NB4 (cell line): ENCODE measurements at regions not wholly inside any gene's neighbourhood (a gene's known extent, or its start where the extent isn't known, plus 50 kb on each side); places are given as distances from the start of the nearest gene placed in this dataset.

ENCODE experiments used
- CTCF ChIP-seq: IDR thresholded peaks from one replicate; pipeline ENCODE4 v1.5.1; 2012; ENCODE audit warnings: low read depth, low read length
- MAX ChIP-seq: IDR thresholded peaks from 2 replicates; pipeline ENCODE4 v1.6.1; 2011; ENCODE audit warnings: low read depth, low read length
- POLR2A ChIP-seq: IDR thresholded peaks from 2 replicates; pipeline ENCODE4 v1.6.1; 2011; ENCODE audit warnings: mild to moderate bottlenecking; ENCODE audit not compliant: insufficient read length; ENCODE audit errors: extremely low read depth

GRCh38 chr5:155101697-155102096, 88.1 kb downstream of the KIF4B start:
- no peak for TF ChIP-seq CTCF
- TF ChIP-seq POLR2A = no peak
- TF ChIP-seq MAX = no peak
